VCaP (cell line): ENCODE measurements at regions not wholly inside any gene's neighbourhood (a gene's known extent, or its start where the extent isn't known, plus 50 kb on each side); places are given as distances from the start of the nearest gene placed in this dataset.

Experiments used
- H3K27ac ChIP-seq: fragments of 450-650 bp; 2 replicates; pipeline ENCODE4 v1.5.1; 2017
- CTCF ChIP-seq: fragments of 450-650 bp; conservative IDR thresholded peaks from 2 replicates; pipeline ENCODE4 v1.5.1; 2017; ENCODE audit warnings: mild to moderate bottlenecking, moderate library complexity

GRCh38 chr3:117144853-117145252 lies 435.3 kb downstream of the TUSC7 start:
- peak overlapping the region; percentile 88 for H3K27ac ChIP-seq
- TF ChIP-seq CTCF, result no peak

GRCh38 chr3:117145677-117146076 lies 436.1 kb downstream of the TUSC7 start:
- H3K27ac ChIP-seq, result peak overlapping the region; percentile 88
- TF ChIP-seq CTCF, result no peak

- TF ChIP-seq CTCF, result no peak
- peak overlapping the region; percentile 88 for H3K27ac ChIP-seq
Measured at GRCh38 chr3:117146571-117146970, 437.0 kb downstream of the TUSC7 start.

GRCh38 chr3:117149584-117149983 lies 440.0 kb downstream of the TUSC7 start:
- TF ChIP-seq CTCF, result no peak
- no peak overlapping the region for H3K27ac ChIP-seq

GRCh38 chr3:117150628-117151027 lies 441.0 kb downstream of the TUSC7 start:
- peak overlapping the region; percentile 27; the same call in 1 of the 2 replicates for H3K27ac ChIP-seq
- no peak for TF ChIP-seq CTCF

- H3K27ac ChIP-seq, result no peak overlapping the region
- no peak for TF ChIP-seq CTCF
Measured at GRCh38 chr3:117160176-117160575, 450.6 kb downstream of the TUSC7 start.

GRCh38 chr3:117161816-117162215 lies 452.2 kb downstream of the TUSC7 start:
- no peak overlapping the region for H3K27ac ChIP-seq
- no peak for TF ChIP-seq CTCF

- H3K27ac ChIP-seq, result no peak overlapping the region
- TF ChIP-seq CTCF, result no peak
Measured at GRCh38 chr3:117165176-117165575, 455.6 kb downstream of the TUSC7 start.
